Neural cell (in vitro differentiated cells): ENCODE measurements at regions not wholly inside any gene's neighbourhood (a gene's known extent, or its start where the extent isn't known, plus 50 kb on each side); places are given as distances from the start of the nearest gene placed in this dataset.

Experiments used
- H2AFZ ChIP-seq: fragments of 200-600, 300-800 bp; sonication (generic), shearing (Covaris generic); 2 replicates; pipeline ENCODE4 v1.6.0; 2014; ENCODE audit warnings: low read depth, mild to moderate bottlenecking, antibody characterized with exemption, low read length, moderate library complexity
- H3F3A ChIP-seq: fragments of 200-600 bp; shearing (Covaris generic); 2 replicates; pipeline ENCODE4 v1.6.1; 2016; ENCODE audit warnings: mild to moderate bottlenecking, moderate library complexity, mixed read lengths, antibody characterized with exemption, low read length; ENCODE audit not compliant: insufficient read depth, poor library complexity, severe bottlenecking
- H3K27ac ChIP-seq: fragments of 200-600, 300-800 bp; sonication (generic), shearing (Covaris generic); 2 replicates; pipeline ENCODE4 v1.5.1; 2014; ENCODE audit warnings: mild to moderate bottlenecking, low read length, moderate library complexity
- H3K27me3 ChIP-seq: fragments of 300-800, 200-600 bp; sonication (generic), shearing (Covaris generic); 2 replicates; pipeline ENCODE4 v1.6.0; 2014; ENCODE audit warnings: mild to moderate bottlenecking, low read depth, low read length, moderate library complexity; ENCODE audit not compliant: insufficient read depth
- H3K36me3 ChIP-seq: fragments of 300-800, 200-600 bp; sonication (generic), shearing (Covaris generic); 2 replicates; pipeline ENCODE4 v1.5.1; 2014; ENCODE audit warnings: mild to moderate bottlenecking, antibody characterized with exemption, low read length, moderate library complexity; ENCODE audit not compliant: insufficient read depth
- H3K4me2 ChIP-seq: fragments of 300-800, 200-600 bp; sonication (generic), shearing (Covaris generic); 2 replicates; pipeline ENCODE4 v1.6.0; 2014; ENCODE audit warnings: mild to moderate bottlenecking, low read length
- H3K4me3 ChIP-seq: fragments of 300-800, 200-600 bp; sonication (generic), shearing (Covaris generic); 2 replicates; pipeline ENCODE4 v1.5.1; 2014; ENCODE audit warnings: mild to moderate bottlenecking, low read length, moderate library complexity
- H3K79me2 ChIP-seq: fragments of 200-600 bp; shearing (Covaris generic); replicated peaks from 2 replicates; pipeline ENCODE4 v1.6.0; 2014; ENCODE audit warnings: mild to moderate bottlenecking, low read length, moderate library complexity; ENCODE audit not compliant: insufficient read depth
- H3K9ac ChIP-seq: fragments of 300-800, 200-600 bp; sonication (generic), shearing (Covaris generic); 2 replicates; pipeline ENCODE4 v1.6.1; 2016; ENCODE audit warnings: mild to moderate bottlenecking, low read length, mixed read lengths
- H3K9me2 ChIP-seq: fragments of 200-600 bp; shearing (Covaris generic); 2 replicates; pipeline ENCODE4 v1.6.1; 2016; ENCODE audit warnings: mild to moderate bottlenecking, low read length, mixed read lengths; ENCODE audit not compliant: insufficient read depth
- H3K9me3 ChIP-seq: fragments of 200-600, 300-800 bp; sonication (generic), shearing (Covaris generic); 2 replicates; pipeline ENCODE4 v1.6.1; 2016; ENCODE audit warnings: mild to moderate bottlenecking, mixed run types, low read length, moderate library complexity, mixed read lengths
- H4K20me1 ChIP-seq: fragments of 200-600 bp; shearing (Covaris generic); 2 replicates; pipeline ENCODE4 v1.6.1; 2016; ENCODE audit warnings: mild to moderate bottlenecking, mixed run types; ENCODE audit not compliant: insufficient read depth
- EP300 ChIP-seq: fragments of 450-650 bp; conservative IDR thresholded peaks from 2 replicates; pipeline ENCODE4 v1.6.1; 2014; ENCODE audit warnings: antibody characterized with exemption, mild to moderate bottlenecking, moderate library complexity; ENCODE audit not compliant: poor library complexity, severe bottlenecking
- EZH2 ChIP-seq: fragments of 200-600, 300-800 bp; shearing (Covaris generic), sonication (generic); IDR thresholded peaks from 2 replicates; pipeline ENCODE4 v1.6.1; 2014; ENCODE audit warnings: antibody characterized with exemption, low read length, borderline replicate concordance, mild to moderate bottlenecking; ENCODE audit not compliant: insufficient read depth, poor library complexity, severe bottlenecking
- MXI1 ChIP-seq: fragments of 450-650 bp; conservative IDR thresholded peaks from 2 replicates; pipeline ENCODE4 v1.6.1; 2014; ENCODE audit warnings: antibody characterized with exemption, mild to moderate bottlenecking; ENCODE audit not compliant: poor library complexity, severe bottlenecking
- POLR2AphosphoS5 ChIP-seq: IDR thresholded peaks from 2 replicates; pipeline ENCODE4 v1.6.1; 2012
- RAD21 ChIP-seq: fragments of 450-650 bp; conservative IDR thresholded peaks from 2 replicates; pipeline ENCODE4 v1.6.1; 2014; ENCODE audit warnings: antibody characterized with exemption, mild to moderate bottlenecking, moderate library complexity
- REST ChIP-seq: IDR thresholded peaks from 2 replicates; pipeline ENCODE4 v1.6.1; 2012; ENCODE audit warnings: borderline replicate concordance
- SMC3 ChIP-seq: fragments of 450-650 bp; conservative IDR thresholded peaks from 2 replicates; pipeline ENCODE4 v1.6.1; 2014; ENCODE audit warnings: antibody characterized with exemption, mild to moderate bottlenecking, moderate library complexity; ENCODE audit not compliant: poor library complexity
- TAF1 ChIP-seq: IDR thresholded peaks from 2 replicates; pipeline ENCODE4 v1.6.1; 2012; ENCODE audit warnings: low read depth
- TF ChIP-seq, protein P1 (sequence below): fragments of 450-650 bp; IDR thresholded peaks from 2 replicates; pipeline ENCODE4 v1.5.1; 2014; ENCODE audit warnings: antibody characterized with exemption, mild to moderate bottlenecking, moderate library complexity; ENCODE audit not compliant: poor library complexity, severe bottlenecking

- Histone ChIP-seq H3K4me2 (no peak overlapping the region), H3K9me2 (no peaks in the 10 kb centered on the region), H3K27me3 (no peaks in the 10 kb centered on the region), H3K36me3 (no peaks in the 10 kb centered on the region), H4K20me1 (no peaks in the 10 kb centered on the region), H3K79me2 (no peaks in the 10 kb centered on the region), H3K4me3 (no peak overlapping the region), H2AFZ (no peak overlapping the region), H3K27ac (no peak overlapping the region), H3K9me3 (peaks cover 5% of the 10 kb centered on the region), H3F3A (no peaks in the 10 kb centered on the region), H3K9ac (no peak overlapping the region)
- TF ChIP-seq, protein P1, sequence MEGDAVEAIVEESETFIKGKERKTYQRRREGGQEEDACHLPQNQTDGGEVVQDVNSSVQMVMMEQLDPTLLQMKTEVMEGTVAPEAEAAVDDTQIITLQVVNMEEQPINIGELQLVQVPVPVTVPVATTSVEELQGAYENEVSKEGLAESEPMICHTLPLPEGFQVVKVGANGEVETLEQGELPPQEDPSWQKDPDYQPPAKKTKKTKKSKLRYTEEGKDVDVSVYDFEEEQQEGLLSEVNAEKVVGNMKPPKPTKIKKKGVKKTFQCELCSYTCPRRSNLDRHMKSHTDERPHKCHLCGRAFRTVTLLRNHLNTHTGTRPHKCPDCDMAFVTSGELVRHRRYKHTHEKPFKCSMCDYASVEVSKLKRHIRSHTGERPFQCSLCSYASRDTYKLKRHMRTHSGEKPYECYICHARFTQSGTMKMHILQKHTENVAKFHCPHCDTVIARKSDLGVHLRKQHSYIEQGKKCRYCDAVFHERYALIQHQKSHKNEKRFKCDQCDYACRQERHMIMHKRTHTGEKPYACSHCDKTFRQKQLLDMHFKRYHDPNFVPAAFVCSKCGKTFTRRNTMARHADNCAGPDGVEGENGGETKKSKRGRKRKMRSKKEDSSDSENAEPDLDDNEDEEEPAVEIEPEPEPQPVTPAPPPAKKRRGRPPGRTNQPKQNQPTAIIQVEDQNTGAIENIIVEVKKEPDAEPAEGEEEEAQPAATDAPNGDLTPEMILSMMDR: no peak
- no peak for TF ChIP-seq SMC3
- TF ChIP-seq RAD21: no peak
- TF ChIP-seq TAF1: no peak
- no peak for TF ChIP-seq POLR2AphosphoS5
- TF ChIP-seq REST: peak; percentile 74
Observed at GRCh38 chr17:15891318-15891717, 53.6 kb upstream of the ADORA2B start.

DNA sequence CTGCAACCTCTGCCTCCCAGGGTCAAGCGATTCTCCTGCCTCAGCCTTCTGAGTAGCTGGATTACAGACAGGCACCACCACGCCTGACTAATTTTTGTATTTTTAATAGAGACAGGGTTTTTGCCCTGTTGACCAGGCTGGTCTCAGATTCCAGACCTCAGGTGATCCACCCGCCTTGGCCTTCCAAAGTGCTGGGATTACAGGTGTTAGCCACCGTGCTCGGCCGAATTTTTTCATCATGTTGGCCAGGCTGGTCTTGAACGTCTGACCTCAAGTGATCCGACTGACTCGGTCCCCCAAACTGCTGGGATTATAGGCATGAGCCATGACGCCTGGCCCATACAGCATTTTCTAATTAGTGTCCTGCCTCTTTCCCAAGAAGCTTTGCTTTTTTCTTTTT, 52.7 kb upstream of the ADORA2B start:
- no peak overlapping the region for H3K27ac ChIP-seq

More for the DNA sequence above, 52.7 kb upstream of the ADORA2B start:
- Histone ChIP-seq H3K79me2 (no peaks in the 10 kb centered on the region), H3F3A (no peaks in the 10 kb centered on the region), H3K4me3 (no peak overlapping the region), H3K9ac (no peak overlapping the region), H3K9me2 (no peaks in the 10 kb centered on the region), H3K4me2 (no peak overlapping the region), H3K9me3 (peaks cover 9% of the 10 kb centered on the region), H2AFZ (no peak overlapping the region), H3K27me3 (no peaks in the 10 kb centered on the region), H4K20me1 (no peaks in the 10 kb centered on the region), H3K36me3 (no peaks in the 10 kb centered on the region)
- TF ChIP-seq EZH2 (no peak), SMC3 (no peak), REST (no peak), RAD21 (no peak), MXI1 (no peak), EP300 (no peak), POLR2AphosphoS5 (no peak), TAF1 (no peak)
- TF ChIP-seq, protein P1: no peak
